ENCODE measurements at regions not wholly inside any gene's neighbourhood (a gene's known extent, or its start where the extent isn't known, plus 50 kb on each side); places are given as distances from the start of the nearest gene placed in this dataset.

- WGBS, 2 donors (ENCODE audit: extremely low coverage in 2 of 2, insufficient read length in 2 of 2, insufficient replicate concordance in 1 of 2): no CpG with 5 or more reads among the region's 2 CpGs
- H3K36me3 ChIP-seq (replicated peaks in 1 of 2; ENCODE audit: control insufficient read depth in 2 of 2, insufficient read depth in 2 of 2, low read length in 2 of 2): no peaks in the 10 kb centered on the region
- H2BK12ac ChIP-seq (ENCODE audit: low read length): no peak overlapping the region
- H3K27ac ChIP-seq (replicated peaks; ENCODE audit: low read length): no peak overlapping the region
- H3K4ac ChIP-seq (ENCODE audit: low read length): no peak overlapping the region
- no peak overlapping the region for H4K91ac ChIP-seq (ENCODE audit: low read depth, low read length, poor library complexity)
- H2AFZ ChIP-seq (ENCODE audit: low read length): no peak overlapping the region
- no peak overlapping the region for H3K18ac ChIP-seq (ENCODE audit: low read length)
- no peak overlapping the region for H3K4me3 ChIP-seq (ENCODE audit: low read length in 2 of 2)
- no peaks in the 10 kb centered on the region for H3K79me1 ChIP-seq (ENCODE audit: low read depth, low read length)
- H2AK5ac ChIP-seq (ENCODE audit: low read depth, low read length): no peak overlapping the region
- H2BK15ac ChIP-seq (ENCODE audit: low read length): no peak overlapping the region
- peaks cover 10 to 11% of the 10 kb centered on the region in 2 donors for H3K4me1 ChIP-seq (ENCODE audit: control insufficient read depth in 2 of 2, insufficient read depth in 1 of 2, low read depth in 1 of 2, low read length in 2 of 2)
- H3K4me2 ChIP-seq (ENCODE audit: insufficient read depth, low read length, poor library complexity, severe bottlenecking): no peak overlapping the region
- no peak overlapping the region for H4K8ac ChIP-seq (ENCODE audit: low read depth, low read length)
- no peak overlapping the region for H3K14ac ChIP-seq (ENCODE audit: low read length)
- no peak overlapping the region for H2BK5ac ChIP-seq (ENCODE audit: low read length)
- no peak for DNase-seq (ENCODE audit: low spot score)
- no peak overlapping the region for H3K23ac ChIP-seq (ENCODE audit: low read depth, low read length, poor library complexity)
- no peak overlapping the region for H2BK120ac ChIP-seq (ENCODE audit: low read depth, low read length)
- H3K9me3 ChIP-seq (replicated peaks in 1 of 2; ENCODE audit: control insufficient read depth in 2 of 2, insufficient read depth in 1 of 2, low read depth in 1 of 2, low read length in 2 of 2): no peaks in the 10 kb centered on the region
- H3K9ac ChIP-seq (ENCODE audit: low read depth, low read length, poor library complexity): no peak overlapping the region
- no peaks in the 10 kb centered on the region for H3K27me3 ChIP-seq (ENCODE audit: control insufficient read depth in 3 of 3, insufficient read depth in 3 of 3, low read depth in 1 of 3, low read length in 3 of 3)
Measured at GRCh38 chr2:41958775-41959174, 89.0 kb upstream of the PKDCC start.

DNA sequence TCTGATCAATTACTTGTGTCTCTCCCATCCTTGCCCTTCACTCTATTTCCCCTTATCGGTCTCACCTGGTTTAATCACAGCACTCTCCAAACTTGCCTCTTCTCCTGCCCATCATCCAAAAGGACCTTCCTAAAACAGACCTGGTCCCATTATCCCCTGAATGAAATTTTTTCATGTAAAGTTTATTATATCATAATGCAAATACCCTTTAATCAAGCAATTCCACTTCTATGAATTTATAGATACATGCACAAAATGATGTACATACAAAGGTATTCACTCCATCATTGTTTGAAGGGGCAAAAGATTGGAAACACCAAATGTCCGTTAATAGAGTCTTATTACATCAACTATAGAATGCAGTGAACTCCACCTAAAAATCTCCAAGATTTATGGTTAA lies 88.1 kb upstream of the PKDCC start:
- Histone ChIP-seq H3K4ac (ENCODE audit: low read length) (no peak overlapping the region), H2AK5ac (ENCODE audit: low read depth, low read length) (no peak overlapping the region), H4K8ac (ENCODE audit: low read depth, low read length) (no peak overlapping the region), H3K4me2 (ENCODE audit: insufficient read depth, low read length, poor library complexity, severe bottlenecking) (no peak overlapping the region), H3K9me3 (replicated peaks in 1 of 2; ENCODE audit: control insufficient read depth in 2 of 2, insufficient read depth in 1 of 2, low read depth in 1 of 2, low read length in 2 of 2) (no peaks in the 10 kb centered on the region), H4K91ac (ENCODE audit: low read depth, low read length, poor library complexity) (no peak overlapping the region), H3K4me1 (ENCODE audit: control insufficient read depth in 2 of 2, insufficient read depth in 1 of 2, low read depth in 1 of 2, low read length in 2 of 2) (peaks cover 16 to 18% of the 10 kb centered on the region in 2 donors), H3K27me3 (ENCODE audit: control insufficient read depth in 3 of 3, insufficient read depth in 3 of 3, low read depth in 1 of 3, low read length in 3 of 3) (no peaks in the 10 kb centered on the region), H3K27ac (replicated peaks; ENCODE audit: low read length) (no peak overlapping the region), H3K4me3 (ENCODE audit: low read length in 2 of 2) (no peak overlapping the region), H2BK15ac (ENCODE audit: low read length) (no peak overlapping the region), H2BK12ac (ENCODE audit: low read length) (no peak overlapping the region), H3K23ac (ENCODE audit: low read depth, low read length, poor library complexity) (no peak overlapping the region), H3K14ac (ENCODE audit: low read length) (no peak overlapping the region), H2BK5ac (ENCODE audit: low read length) (no peak overlapping the region), H3K18ac (ENCODE audit: low read length) (no peak overlapping the region), H2BK120ac (ENCODE audit: low read depth, low read length) (no peak overlapping the region), H2AFZ (ENCODE audit: low read length) (no peak overlapping the region), H3K9ac (ENCODE audit: low read depth, low read length, poor library complexity) (no peak overlapping the region), H3K36me3 (replicated peaks in 1 of 2; ENCODE audit: control insufficient read depth in 2 of 2, insufficient read depth in 2 of 2, low read length in 2 of 2) (no peaks in the 10 kb centered on the region), H3K79me1 (ENCODE audit: low read depth, low read length) (no peaks in the 10 kb centered on the region)
- DNase-seq (ENCODE audit: low spot score): no peak
- no CpG with 5 or more reads among the region's 2 CpGs for WGBS, 2 donors (ENCODE audit: extremely low coverage in 2 of 2, insufficient read length in 2 of 2, insufficient replicate concordance in 1 of 2)

DNA sequence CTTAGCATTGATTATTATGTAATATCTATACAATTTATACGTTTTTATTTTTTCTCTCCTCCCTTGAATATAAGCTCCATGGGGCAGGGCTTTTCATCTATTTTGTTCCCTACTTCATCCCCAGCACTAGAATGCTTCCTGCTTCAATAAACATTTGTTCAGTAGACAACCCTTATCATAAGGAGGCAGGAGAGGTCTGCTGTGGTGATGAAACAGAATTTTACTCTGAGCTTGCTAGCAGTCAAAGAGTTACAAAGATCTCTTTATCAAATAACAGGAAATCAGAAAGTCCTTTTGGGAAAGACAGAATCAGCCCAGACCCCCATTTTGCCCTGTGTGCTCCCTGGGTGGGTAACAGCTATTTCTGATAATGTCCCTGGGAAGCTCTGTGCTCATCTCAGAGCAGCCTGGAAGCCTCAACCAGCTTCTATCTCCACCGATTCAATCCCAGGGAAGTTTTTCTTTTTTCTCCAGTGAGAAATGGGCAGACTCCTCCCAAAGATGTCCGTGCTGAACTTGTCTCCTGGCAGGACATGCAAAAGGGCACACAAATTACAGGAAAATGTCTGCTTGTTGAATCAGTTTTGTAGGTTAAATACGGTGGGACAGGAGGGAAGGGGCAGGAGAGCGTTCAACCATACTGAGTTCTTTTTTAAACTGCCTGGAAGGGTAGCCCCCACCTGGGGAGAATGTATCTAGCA lies 84.7 kb upstream of the PKDCC start:
- Histone ChIP-seq H3K27ac (replicated peaks; ENCODE audit: low read length) (no peak overlapping the region), H4K91ac (ENCODE audit: low read depth, low read length, poor library complexity) (no peak overlapping the region), H3K23ac (ENCODE audit: low read depth, low read length, poor library complexity) (no peak overlapping the region), H2BK12ac (ENCODE audit: low read length) (no peak overlapping the region), H2BK120ac (ENCODE audit: low read depth, low read length) (no peak overlapping the region), H3K4me1 (ENCODE audit: control insufficient read depth in 2 of 2, insufficient read depth in 1 of 2, low read depth in 1 of 2, low read length in 2 of 2) (peaks cover 18 to 27% of the 10 kb centered on the region in 2 donors), H2BK5ac (ENCODE audit: low read length) (no peak overlapping the region), H3K4me2 (ENCODE audit: insufficient read depth, low read length, poor library complexity, severe bottlenecking) (no peak overlapping the region), H3K27me3 (ENCODE audit: control insufficient read depth in 3 of 3, insufficient read depth in 3 of 3, low read depth in 1 of 3, low read length in 3 of 3) (no peaks in the 10 kb centered on the region), H4K8ac (ENCODE audit: low read depth, low read length) (no peak overlapping the region), H2AFZ (ENCODE audit: low read length) (peak overlapping the region; percentile 88), H3K36me3 (replicated peaks in 1 of 2; ENCODE audit: control insufficient read depth in 2 of 2, insufficient read depth in 2 of 2, low read length in 2 of 2) (no peaks in the 10 kb centered on the region), H3K4me3 (ENCODE audit: low read length in 2 of 2) (no peak overlapping the region), H3K9me3 (replicated peaks in 1 of 2; ENCODE audit: control insufficient read depth in 2 of 2, insufficient read depth in 1 of 2, low read depth in 1 of 2, low read length in 2 of 2) (no peaks in the 10 kb centered on the region), H3K14ac (ENCODE audit: low read length) (no peak overlapping the region), H3K9ac (ENCODE audit: low read depth, low read length, poor library complexity) (no peak overlapping the region), H2AK5ac (ENCODE audit: low read depth, low read length) (no peak overlapping the region), H3K4ac (ENCODE audit: low read length) (no peak overlapping the region), H3K18ac (ENCODE audit: low read length) (no peak overlapping the region), H3K79me1 (ENCODE audit: low read depth, low read length) (no peaks in the 10 kb centered on the region), H2BK15ac (ENCODE audit: low read length) (no peak overlapping the region)
- DNase-seq (ENCODE audit: low spot score): no peak
- WGBS, 2 donors (ENCODE audit: extremely low coverage in 2 of 2, insufficient read length in 2 of 2, insufficient replicate concordance in 1 of 2): 100% methylated on average over 1 of the region's 5 CpGs; no CpG with 5 or more reads in 1 of the 2 donors

DNA sequence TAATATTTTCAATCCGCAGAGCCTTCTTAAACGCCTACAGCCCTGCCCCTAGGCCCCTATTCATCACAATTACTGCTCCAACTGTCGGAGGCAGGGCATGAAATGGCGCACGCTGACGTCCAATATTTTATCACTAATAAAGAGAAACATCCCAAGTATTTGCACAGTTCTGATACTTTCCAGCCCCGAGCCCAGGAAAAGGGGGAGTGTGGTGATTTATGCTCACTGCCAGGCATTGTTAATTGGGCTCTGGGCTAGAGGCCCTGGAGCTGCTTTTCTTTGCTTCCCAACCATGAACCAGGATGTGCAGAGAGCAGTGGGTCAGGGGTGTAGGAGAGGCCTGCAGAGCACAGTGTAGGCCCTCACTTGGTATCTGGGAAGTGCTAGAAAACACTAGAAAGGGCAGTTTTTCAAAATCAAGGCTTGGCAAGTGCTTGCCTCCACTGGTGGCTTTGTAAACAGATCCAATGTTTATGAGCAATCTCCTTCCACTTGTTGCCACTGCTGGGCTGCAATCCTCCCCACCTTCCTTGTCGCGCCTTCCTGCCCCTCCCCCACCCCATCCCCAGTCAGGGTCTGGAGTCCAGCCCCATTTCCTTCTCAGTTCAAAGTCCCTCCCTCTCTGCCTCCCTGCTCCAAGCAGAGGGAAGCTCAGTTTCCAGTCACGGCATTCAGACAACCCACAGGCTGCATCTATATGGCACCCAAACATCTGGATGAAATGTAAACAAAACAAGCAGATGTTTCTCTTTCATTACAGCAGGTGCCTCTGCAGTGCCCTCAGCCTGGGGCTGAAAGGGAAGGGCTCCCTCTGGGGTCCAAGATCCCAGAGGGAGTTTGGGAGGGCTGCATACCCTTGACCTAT lies 83.9 kb upstream of the PKDCC start:
- Histone ChIP-seq H3K4me2 (ENCODE audit: insufficient read depth, low read length, poor library complexity, severe bottlenecking) (no peak overlapping the region), H4K8ac (ENCODE audit: low read depth, low read length) (no peak overlapping the region), H3K23ac (ENCODE audit: low read depth, low read length, poor library complexity) (no peak overlapping the region), H2BK5ac (ENCODE audit: low read length) (no peak overlapping the region), H3K79me1 (ENCODE audit: low read depth, low read length) (no peaks in the 10 kb centered on the region), H3K14ac (ENCODE audit: low read length) (no peak overlapping the region), H3K4me1 (ENCODE audit: control insufficient read depth in 2 of 2, insufficient read depth in 1 of 2, low read depth in 1 of 2, low read length in 2 of 2) (peaks cover 18 to 29% of the 10 kb centered on the region in 2 donors), H4K91ac (ENCODE audit: low read depth, low read length, poor library complexity) (no peak overlapping the region), H3K4me3 (ENCODE audit: low read length in 2 of 2) (no peak overlapping the region), H2AFZ (ENCODE audit: low read length) (peak overlapping the region; percentile 88), H3K36me3 (replicated peaks in 1 of 2; ENCODE audit: control insufficient read depth in 2 of 2, insufficient read depth in 2 of 2, low read length in 2 of 2) (no peaks in the 10 kb centered on the region), H3K9ac (ENCODE audit: low read depth, low read length, poor library complexity) (no peak overlapping the region), H3K27ac (replicated peaks; ENCODE audit: low read length) (peak overlapping the region; percentile 22), H3K9me3 (replicated peaks in 1 of 2; ENCODE audit: control insufficient read depth in 2 of 2, insufficient read depth in 1 of 2, low read depth in 1 of 2, low read length in 2 of 2) (no peaks in the 10 kb centered on the region), H2BK12ac (ENCODE audit: low read length) (peak overlapping the region; percentile 25), H2AK5ac (ENCODE audit: low read depth, low read length) (peak overlapping the region; percentile 12), H3K18ac (ENCODE audit: low read length) (peak overlapping the region; percentile 76), H2BK120ac (ENCODE audit: low read depth, low read length) (no peak overlapping the region), H3K4ac (ENCODE audit: low read length) (no peak overlapping the region), H3K27me3 (ENCODE audit: control insufficient read depth in 3 of 3, insufficient read depth in 3 of 3, low read depth in 1 of 3, low read length in 3 of 3) (no peaks in the 10 kb centered on the region), H2BK15ac (ENCODE audit: low read length) (no peak overlapping the region)
- no CpG with 5 or more reads among the region's 10 CpGs for WGBS, 2 donors (ENCODE audit: extremely low coverage in 2 of 2, insufficient read length in 2 of 2, insufficient replicate concordance in 1 of 2)
- DNase-seq (ENCODE audit: low spot score): no peak
